Neural progenitor cell (in vitro differentiated cells): ENCODE measurements at regions not wholly inside any gene's neighbourhood (a gene's known extent, or its start where the extent isn't known, plus 50 kb on each side); places are given as distances from the start of the nearest gene placed in this dataset.

Experiments used
- DNase-seq: peaks from one replicate; pipeline ENCODE4 v3.0.0-alpha.2; 2016; ENCODE audit warnings: low spot score
- H2AFZ ChIP-seq: fragments of 200-600 bp; sonication (generic); replicated peaks from 2 replicates; pipeline ENCODE4 v1.6.1; 2016; ENCODE audit warnings: antibody characterized with exemption
- H3F3A ChIP-seq: fragments of 200-600 bp; sonication (generic); 2 replicates; pipeline ENCODE4 v1.6.1; 2016; ENCODE audit warnings: antibody characterized with exemption, low read depth
- H3K27ac ChIP-seq: fragments of 200-600 bp; sonication (generic); 2 replicates; pipeline ENCODE4 v1.5.1; 2016; ENCODE audit warnings: mild to moderate bottlenecking
- H3K27me3 ChIP-seq: fragments of 200-600 bp; sonication (generic); 2 replicates; pipeline ENCODE4 v1.6.1; 2016; ENCODE audit warnings: mild to moderate bottlenecking, moderate library complexity
- H3K36me3 ChIP-seq: fragments of 200-600 bp; sonication (generic); 2 replicates; pipeline ENCODE4 v1.5.1; 2016
- H3K4me1 ChIP-seq: fragments of 200-600 bp; sonication (generic); 2 replicates; pipeline ENCODE4 v1.6.1; 2016; ENCODE audit warnings: mixed run types
- H3K4me2 ChIP-seq: fragments of 200-600 bp; sonication (generic); 2 replicates; pipeline ENCODE4 v1.6.1; 2016
- H3K4me3 ChIP-seq: fragments of 200-600 bp; sonication (generic); 2 replicates; pipeline ENCODE4 v1.5.1; 2016
- H3K79me2 ChIP-seq: fragments of 200-600 bp; sonication (generic); 2 replicates; pipeline ENCODE4 v1.6.1; 2016; ENCODE audit warnings: low read depth
- H3K9ac ChIP-seq: fragments of 200-600 bp; sonication (generic); 2 replicates; pipeline ENCODE4 v1.6.1; 2016
- H3K9me3 ChIP-seq: fragments of 200-600 bp; sonication (generic); 2 replicates; pipeline ENCODE4 v1.5.1; 2016; ENCODE audit warnings: low read depth
- H4K20me1 ChIP-seq: fragments of 200-600 bp; sonication (generic); 2 replicates; pipeline ENCODE4 v1.6.1; 2016; ENCODE audit warnings: low read depth
- H3K27ac Mint-ChIP-seq: 3 replicates; pipeline ENCODE4 v1.8.0; 2021; ENCODE audit warnings: mixed read lengths
- H3K27me3 Mint-ChIP-seq: 2 replicates; pipeline ENCODE4 v1.8.0; 2022; ENCODE audit warnings: low read depth, mild to moderate bottlenecking, inconsistent platforms, moderate library complexity, mixed read lengths; ENCODE audit not compliant: insufficient read depth
- H3K36me3 Mint-ChIP-seq: 3 replicates; pipeline ENCODE4 v1.8.0; 2021; ENCODE audit warnings: mixed read lengths
- H3K4me1 Mint-ChIP-seq: 3 replicates; pipeline ENCODE4 v1.8.0; 2021; ENCODE audit warnings: mixed read lengths
- H3K4me3 Mint-ChIP-seq: 3 replicates; pipeline ENCODE4 v1.8.0; 2021; ENCODE audit warnings: mild to moderate bottlenecking, moderate library complexity, mixed read lengths
- H3K9me3 Mint-ChIP-seq: 3 replicates; pipeline ENCODE4 v1.8.0; 2020; ENCODE audit warnings: mixed read lengths
- EZH2 ChIP-seq: fragments of 200-600 bp; sonication (generic); IDR thresholded peaks from 2 replicates; pipeline ENCODE4 v1.6.1; 2017; ENCODE audit warnings: antibody characterized with exemption, mild to moderate bottlenecking, moderate library complexity
- EZH2phosphoT487 ChIP-seq: fragments of 200-600 bp; sonication (generic); IDR thresholded peaks from 2 replicates; pipeline ENCODE4 v1.6.1; 2017; ENCODE audit warnings: antibody characterized with exemption
- TF ChIP-seq, protein P1 (sequence below): fragments of 200-600 bp; sonication (generic); IDR thresholded peaks from 2 replicates; pipeline ENCODE4 v1.5.1; 2017; ENCODE audit warnings: antibody characterized with exemption, mild to moderate bottlenecking

DNA sequence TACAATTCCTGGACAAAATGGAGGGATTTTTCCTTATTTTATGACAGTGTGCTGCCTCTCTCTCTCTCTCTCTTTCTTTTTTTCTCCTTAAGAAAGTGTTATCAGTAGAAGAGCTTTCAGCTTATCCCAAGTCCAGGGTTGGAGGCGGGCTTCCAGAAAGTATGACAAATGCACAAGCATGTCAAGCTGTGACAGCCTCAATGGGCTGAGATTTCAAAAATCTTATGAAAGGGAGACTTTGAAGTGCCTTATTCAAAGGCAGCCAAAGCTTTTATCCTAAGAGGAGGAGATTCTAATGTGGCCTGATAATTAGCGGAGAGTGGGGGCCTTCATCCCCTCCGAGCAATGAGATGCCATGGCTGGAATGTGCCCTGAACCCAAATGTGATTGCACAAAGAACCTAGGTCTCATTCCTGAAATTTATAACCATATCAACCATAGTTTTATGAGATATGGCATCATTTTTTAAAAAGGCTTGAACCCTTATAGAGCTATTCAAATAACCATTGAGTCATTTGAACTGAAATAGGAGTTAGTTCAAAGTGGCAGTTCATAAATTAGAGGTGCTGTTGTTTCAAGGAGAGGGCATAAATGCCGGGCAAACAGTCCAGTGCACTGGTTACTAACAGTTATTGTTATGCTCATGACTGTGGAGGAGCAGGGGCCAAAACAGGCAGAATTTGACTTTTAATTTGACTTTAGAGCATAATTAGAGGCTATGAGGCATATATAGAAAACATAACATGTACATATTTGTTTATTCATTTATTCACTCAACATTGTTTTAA, 261.6 kb upstream of the THRB start:
- peak; percentile 4 for DNase-seq
- Histone ChIP-seq H3K9me3 (no peaks in the 10 kb centered on the region), H4K20me1 (no peaks in the 10 kb centered on the region), H3F3A (no peaks in the 10 kb centered on the region), H3K4me1 (no peaks in the 10 kb centered on the region), H2AFZ (no peak overlapping the region), H3K9ac (no peak overlapping the region), H3K4me3 (no peak overlapping the region), H3K27me3 (no peaks in the 10 kb centered on the region), H3K79me2 (no peaks in the 10 kb centered on the region), H3K27ac (no peak overlapping the region), H3K4me2 (no peak overlapping the region), H3K36me3 (no peaks in the 10 kb centered on the region)
- peak overlapping the region; percentile 74 for H3K27ac Mint-ChIP-seq
- H3K27me3 Mint-ChIP-seq: no peaks in the 10 kb centered on the region
- H3K4me3 Mint-ChIP-seq: peak overlapping the region; percentile 56
- peaks cover 4% of the 10 kb centered on the region for H3K9me3 Mint-ChIP-seq
- H3K36me3 Mint-ChIP-seq: no peaks in the 10 kb centered on the region
- peaks cover 21% of the 10 kb centered on the region for H3K4me1 Mint-ChIP-seq
- no peak for TF ChIP-seq EZH2
- TF ChIP-seq, protein P1, sequence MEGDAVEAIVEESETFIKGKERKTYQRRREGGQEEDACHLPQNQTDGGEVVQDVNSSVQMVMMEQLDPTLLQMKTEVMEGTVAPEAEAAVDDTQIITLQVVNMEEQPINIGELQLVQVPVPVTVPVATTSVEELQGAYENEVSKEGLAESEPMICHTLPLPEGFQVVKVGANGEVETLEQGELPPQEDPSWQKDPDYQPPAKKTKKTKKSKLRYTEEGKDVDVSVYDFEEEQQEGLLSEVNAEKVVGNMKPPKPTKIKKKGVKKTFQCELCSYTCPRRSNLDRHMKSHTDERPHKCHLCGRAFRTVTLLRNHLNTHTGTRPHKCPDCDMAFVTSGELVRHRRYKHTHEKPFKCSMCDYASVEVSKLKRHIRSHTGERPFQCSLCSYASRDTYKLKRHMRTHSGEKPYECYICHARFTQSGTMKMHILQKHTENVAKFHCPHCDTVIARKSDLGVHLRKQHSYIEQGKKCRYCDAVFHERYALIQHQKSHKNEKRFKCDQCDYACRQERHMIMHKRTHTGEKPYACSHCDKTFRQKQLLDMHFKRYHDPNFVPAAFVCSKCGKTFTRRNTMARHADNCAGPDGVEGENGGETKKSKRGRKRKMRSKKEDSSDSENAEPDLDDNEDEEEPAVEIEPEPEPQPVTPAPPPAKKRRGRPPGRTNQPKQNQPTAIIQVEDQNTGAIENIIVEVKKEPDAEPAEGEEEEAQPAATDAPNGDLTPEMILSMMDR: no peak
- no peak for TF ChIP-seq EZH2phosphoT487

DNA sequence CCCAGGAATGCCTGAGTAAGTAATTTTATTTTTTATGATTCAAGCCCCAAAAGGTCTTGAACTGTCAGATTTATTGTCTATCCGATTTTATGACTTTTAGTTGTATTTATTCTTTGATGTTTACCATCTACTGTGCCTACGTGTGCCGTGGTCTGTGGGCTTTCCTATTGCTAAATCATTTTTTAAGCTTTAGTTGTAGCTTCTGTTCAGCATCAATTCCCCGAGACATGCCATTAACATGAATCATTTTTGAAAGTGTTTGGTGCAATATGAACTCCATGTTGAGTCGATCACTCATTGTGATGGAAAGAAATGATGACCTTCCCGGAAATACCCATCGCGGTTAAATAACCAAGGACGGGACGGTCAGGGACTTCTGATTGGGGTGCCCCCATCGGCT, 268.7 kb upstream of the THRB start:
- TF ChIP-seq EZH2 (no peak), EZH2phosphoT487 (no peak)
- TF ChIP-seq, protein P1: no peak
- H3K9ac ChIP-seq: no peak overlapping the region
- no peak for DNase-seq
- H3K27ac ChIP-seq: no peak overlapping the region
- H3K4me2 ChIP-seq: no peak overlapping the region
- Mint-ChIP-seq H3K4me1 (peaks cover 2% of the 10 kb centered on the region), H3K27ac (no peak overlapping the region), H3K36me3 (no peaks in the 10 kb centered on the region), H3K27me3 (no peaks in the 10 kb centered on the region), H3K4me3 (no peak overlapping the region), H3K9me3 (no peaks in the 10 kb centered on the region)
- no peaks in the 10 kb centered on the region for H3K27me3 ChIP-seq
- H4K20me1 ChIP-seq: no peaks in the 10 kb centered on the region
- H3F3A ChIP-seq: no peaks in the 10 kb centered on the region
- H3K79me2 ChIP-seq: no peaks in the 10 kb centered on the region
- no peaks in the 10 kb centered on the region for H3K9me3 ChIP-seq
- H3K4me1 ChIP-seq: no peaks in the 10 kb centered on the region
- no peak overlapping the region for H3K4me3 ChIP-seq
- H3K36me3 ChIP-seq: no peaks in the 10 kb centered on the region
- no peak overlapping the region for H2AFZ ChIP-seq

DNA sequence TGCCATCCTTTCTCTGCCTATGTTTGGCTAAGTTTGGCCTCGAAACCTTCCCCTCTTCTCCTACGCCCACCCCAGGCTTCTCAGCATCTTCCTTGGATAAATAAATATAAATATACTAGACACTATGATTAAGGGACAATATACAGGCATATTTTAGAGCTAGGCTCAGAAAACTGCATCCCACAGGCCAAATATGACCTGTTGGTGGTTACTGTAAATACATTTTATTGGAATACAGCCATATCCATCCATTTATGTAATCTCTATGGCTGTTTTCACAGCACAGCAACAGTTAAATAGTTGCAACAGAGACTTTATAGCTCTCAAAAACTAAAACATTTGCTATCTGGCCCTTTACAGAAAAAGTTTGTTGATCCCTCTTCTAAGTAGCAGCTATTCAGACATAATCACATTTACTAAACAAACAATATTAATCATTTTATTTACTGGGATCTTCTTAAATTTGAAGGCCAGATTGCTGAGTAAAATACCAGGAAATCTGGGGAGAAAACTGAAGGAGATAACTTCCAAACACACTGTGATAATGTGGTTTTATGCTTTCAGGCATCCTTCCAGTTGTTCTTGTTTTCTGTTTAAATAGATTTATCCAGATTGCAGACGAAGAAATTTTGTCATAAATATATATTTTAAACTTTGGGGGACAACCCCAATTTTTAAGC, 269.7 kb upstream of the THRB start:
- Mint-ChIP-seq H3K36me3 (no peaks in the 10 kb centered on the region), H3K27ac (no peak overlapping the region), H3K9me3 (no peaks in the 10 kb centered on the region), H3K27me3 (no peaks in the 10 kb centered on the region), H3K4me3 (no peak overlapping the region), H3K4me1 (peaks cover 2% of the 10 kb centered on the region)
- Histone ChIP-seq H3F3A (no peaks in the 10 kb centered on the region), H3K4me1 (no peaks in the 10 kb centered on the region), H3K4me2 (no peak overlapping the region), H3K4me3 (no peak overlapping the region), H3K9me3 (no peaks in the 10 kb centered on the region), H3K27ac (no peak overlapping the region), H2AFZ (no peak overlapping the region), H3K9ac (no peak overlapping the region), H3K27me3 (no peaks in the 10 kb centered on the region), H4K20me1 (no peaks in the 10 kb centered on the region), H3K79me2 (no peaks in the 10 kb centered on the region), H3K36me3 (no peaks in the 10 kb centered on the region)
- no peak for DNase-seq
- TF ChIP-seq EZH2 (no peak), EZH2phosphoT487 (no peak)
- TF ChIP-seq, protein P1: no peak
